H9 (cell line): ENCODE measurements at regions not wholly inside any gene's neighbourhood (a gene's known extent, or its start where the extent isn't known, plus 50 kb on each side); places are given as distances from the start of the nearest gene placed in this dataset.

Experiments used
- DNase-seq: peaks from one replicate; pipeline ENCODE4 v3.0.0-alpha.2; 2017
- H2AFZ ChIP-seq: one replicate; pipeline ENCODE4 v1.6.1; 2013; ENCODE audit warnings: mild to moderate bottlenecking, low read length, control low read depth, moderate library complexity
- H2AK5ac ChIP-seq: 2 replicates; pipeline ENCODE4 v1.6.1; 2013; ENCODE audit warnings: low read length, control low read depth, mixed read lengths; ENCODE audit not compliant: insufficient read length
- H2BK120ac ChIP-seq: one replicate; pipeline ENCODE4 v1.6.1; 2013; ENCODE audit warnings: low read depth, mild to moderate bottlenecking, low read length, control low read depth, inconsistent platforms; ENCODE audit not compliant: poor library complexity, severe bottlenecking
- H2BK12ac ChIP-seq: 2 replicates; pipeline ENCODE4 v1.6.1; 2013; ENCODE audit warnings: low read length, control low read depth, mixed read lengths, low read depth; ENCODE audit not compliant: insufficient read length
- H2BK15ac ChIP-seq: 2 replicates; pipeline ENCODE4 v1.6.1; 2013; ENCODE audit warnings: low read depth, low read length, control low read depth
- H2BK20ac ChIP-seq: one replicate; pipeline ENCODE4 v1.6.1; 2013; ENCODE audit warnings: low read depth, mild to moderate bottlenecking, low read length, control low read depth, inconsistent platforms; ENCODE audit not compliant: poor library complexity, severe bottlenecking
- H2BK5ac ChIP-seq: 2 replicates; pipeline ENCODE4 v1.6.1; 2013; ENCODE audit warnings: low read length, control low read depth, mixed read lengths; ENCODE audit not compliant: insufficient read length
- H3K14ac ChIP-seq: 2 replicates; pipeline ENCODE4 v1.6.1; 2013; ENCODE audit warnings: low read length, control low read depth; ENCODE audit not compliant: insufficient read depth
- H3K18ac ChIP-seq: 2 replicates; pipeline ENCODE4 v1.6.1; 2013; ENCODE audit warnings: low read depth, mild to moderate bottlenecking, mixed read lengths, low read length, control low read depth; ENCODE audit not compliant: insufficient read length
- H3K23ac ChIP-seq: 2 replicates; pipeline ENCODE4 v1.6.1; 2013; ENCODE audit warnings: low read length, control low read depth, mixed read lengths, low read depth; ENCODE audit not compliant: insufficient read length
- H3K23me2 ChIP-seq: 2 replicates; pipeline ENCODE4 v1.6.1; 2013; ENCODE audit warnings: low read depth, mild to moderate bottlenecking, mixed read lengths, low read length, control low read depth; ENCODE audit not compliant: insufficient read length, poor library complexity, severe bottlenecking
- H3K27ac ChIP-seq: 2 replicates; pipeline ENCODE4 v1.5.1; 2013; ENCODE audit warnings: low read length, control low read depth, mixed read lengths, low read depth; ENCODE audit not compliant: insufficient read length
- H3K27me3 ChIP-seq: 2 replicates; pipeline ENCODE4 v1.6.1; 2013; ENCODE audit warnings: low read length, control low read depth, inconsistent platforms; ENCODE audit not compliant: insufficient read depth
- H3K4ac ChIP-seq: 2 replicates; pipeline ENCODE4 v1.6.1; 2013; ENCODE audit warnings: low read depth, mild to moderate bottlenecking, control low read depth, inconsistent platforms, low read length, moderate library complexity
- H3K4me1 ChIP-seq: 2 replicates; pipeline ENCODE4 v1.6.1; 2013; ENCODE audit warnings: low read length, control low read depth, inconsistent platforms; ENCODE audit not compliant: insufficient read depth
- H3K4me2 ChIP-seq: 2 replicates; pipeline ENCODE4 v1.6.1; 2013; ENCODE audit warnings: low read length, control low read depth, mixed read lengths; ENCODE audit not compliant: insufficient read length, insufficient read depth
- H3K56ac ChIP-seq: 2 replicates; pipeline ENCODE4 v1.6.1; 2013; ENCODE audit warnings: low read depth, mild to moderate bottlenecking, mixed read lengths, low read length, control low read depth; ENCODE audit not compliant: insufficient read length
- H3K79me1 ChIP-seq: 2 replicates; pipeline ENCODE4 v1.6.1; 2013; ENCODE audit warnings: low read depth, mild to moderate bottlenecking, moderate library complexity, low read length, control low read depth, inconsistent platforms; ENCODE audit not compliant: insufficient read depth, poor library complexity, severe bottlenecking
- H3K79me2 ChIP-seq: 2 replicates; pipeline ENCODE4 v1.6.1; 2013; ENCODE audit warnings: low read length, control low read depth, inconsistent platforms; ENCODE audit not compliant: insufficient read depth
- H3K9ac ChIP-seq: 2 replicates; pipeline ENCODE4 v1.6.1; 2013; ENCODE audit warnings: low read length, control low read depth, mixed read lengths; ENCODE audit not compliant: insufficient read length; ENCODE audit errors: extremely low read depth
- H3K9me3 ChIP-seq: one replicate; pipeline ENCODE4 v1.6.1; 2013; ENCODE audit warnings: low read depth, low read length, inconsistent platforms; ENCODE audit not compliant: control insufficient read depth
- H3T11ph ChIP-seq: one replicate; pipeline ENCODE4 v1.6.1; 2013; ENCODE audit warnings: mild to moderate bottlenecking, low read length, control low read depth, inconsistent platforms
- H4K20me1 ChIP-seq: one replicate; pipeline ENCODE4 v1.6.1; 2013; ENCODE audit not compliant: control insufficient read depth, insufficient read length, insufficient read depth
- H4K5ac ChIP-seq: 2 replicates; pipeline ENCODE4 v1.6.1; 2013; ENCODE audit warnings: low read depth, mild to moderate bottlenecking, mixed read lengths, low read length, control low read depth; ENCODE audit not compliant: insufficient read length
- H4K8ac ChIP-seq: replicated peaks from 2 replicates; pipeline ENCODE4 v1.6.1; 2013; ENCODE audit warnings: low read length, control low read depth, mixed read lengths, low read depth; ENCODE audit not compliant: insufficient read length
- H4K91ac ChIP-seq: 2 replicates; pipeline ENCODE4 v1.6.1; 2013; ENCODE audit warnings: low read depth, mild to moderate bottlenecking, moderate library complexity, mixed read lengths, low read length, control low read depth; ENCODE audit not compliant: insufficient read length
- H3K27ac Mint-ChIP-seq, 3 experiments: 2 replicates in 2 of 3; 3 replicates in 1 of 3; pipeline ENCODE4 v1.8.0; 2020 to 2021; ENCODE audit warnings: mixed read lengths in 3 of 3, mild to moderate bottlenecking in 1 of 3, moderate library complexity in 1 of 3
- H3K27me3 Mint-ChIP-seq: 2 replicates; pipeline ENCODE4 v1.8.0; 2021; ENCODE audit warnings: low read depth, mild to moderate bottlenecking, moderate library complexity, mixed read lengths
- H3K36me3 Mint-ChIP-seq, 3 experiments: 2 replicates in 2 of 3; 3 replicates in 1 of 3; pipeline ENCODE4 v1.8.0; 2020 to 2021; ENCODE audit warnings: low read depth in 3 of 3, mixed read lengths in 3 of 3; ENCODE audit not compliant: insufficient read depth in 1 of 3
- H3K4me1 Mint-ChIP-seq, 2 experiments: 2 replicates each; pipeline ENCODE4 v1.8.0; 2020; ENCODE audit warnings: mixed read lengths in 2 of 2
- H3K4me3 Mint-ChIP-seq, 2 experiments: 2 replicates in 1 of 2; 3 replicates in 1 of 2; pipeline ENCODE4 v1.8.0; 2020 to 2021; ENCODE audit warnings: mild to moderate bottlenecking in 2 of 2, mixed read lengths in 2 of 2, moderate library complexity in 1 of 2
- H3K9me3 Mint-ChIP-seq, 2 experiments: 2 replicates in 1 of 2; 3 replicates in 1 of 2; pipeline ENCODE4 v1.8.0; 2020; ENCODE audit warnings: mild to moderate bottlenecking in 2 of 2, mixed read lengths in 2 of 2, moderate library complexity in 1 of 2
- CTCF ChIP-seq: fragments of 200-600 bp; sonication (generic); conservative IDR thresholded peaks from 3 replicates; pipeline ENCODE4 v1.8.0; 2021; ENCODE audit warnings: antibody characterized with exemption, mild to moderate bottlenecking
- WGBS: extraction: QIAGEN DNeasy Blood & Tissue Kit; methylation state at CpG from one replicate; pipeline ENCODE4 v1.1.7; 2013; ENCODE audit warnings: missing lambda C conversion rate, low lambda C conversion rate, mixed read lengths; ENCODE audit not compliant: insufficient read length; ENCODE audit errors: extremely low coverage; 5-methylcytosine and 5-hydroxymethylcytosine counted together

DNA sequence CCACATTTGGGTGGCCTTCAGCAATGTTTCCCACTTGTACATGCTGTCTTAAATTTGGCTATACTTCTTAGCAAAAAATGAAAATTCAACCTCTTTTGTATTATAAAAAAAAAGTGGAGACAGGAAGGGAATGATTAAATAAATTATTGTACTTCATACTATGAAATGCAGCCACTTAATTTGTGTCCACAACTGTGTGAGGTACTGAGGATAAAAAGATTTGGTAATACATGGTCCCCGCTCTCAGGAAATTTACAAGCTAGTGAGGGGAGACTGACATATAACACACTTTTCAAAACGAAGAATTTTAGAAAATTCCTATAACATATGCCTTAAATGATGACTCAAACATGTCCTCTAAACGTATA lies 105.0 kb downstream of the HNRNPD start:
- Mint-ChIP-seq H3K4me1 (peaks cover 8 to 9% of the 10 kb centered on the region in 2 experiments), H3K27me3 (peaks cover 2% of the 10 kb centered on the region; the same call in 1 of the 2 replicates), H3K27ac (no peak overlapping the region; a peak in 1 of 7 replicates), H3K4me3 (no peak overlapping the region), H3K36me3 (no peaks in the 10 kb centered on the region), H3K9me3 (peaks cover 0 to 5% of the 10 kb centered on the region in 2 experiments; a peak in 3 of 5 replicates)
- H4K5ac ChIP-seq, result no peak overlapping the region
- no peaks in the 10 kb centered on the region; the same call in 1 of the 2 replicates for H3K4me1 ChIP-seq
- H4K8ac ChIP-seq, result no peak overlapping the region
- H3K27ac ChIP-seq, result no peak overlapping the region
- H2AK5ac ChIP-seq, result no peak overlapping the region
- H2BK20ac ChIP-seq, result no peak overlapping the region
- H2AFZ ChIP-seq, result no peak overlapping the region
- no peak overlapping the region for H3K18ac ChIP-seq
- H3K23ac ChIP-seq, result no peak overlapping the region
- H4K91ac ChIP-seq, result no peak overlapping the region
- DNase-seq, result no peak
- H2BK5ac ChIP-seq, result no peak overlapping the region
- no CpG with 5 or more reads among the region's 3 CpGs for WGBS
- H2BK12ac ChIP-seq, result no peak overlapping the region
- H3K56ac ChIP-seq, result no peak overlapping the region
- no peak; the same call in 2 of the 3 replicates for TF ChIP-seq CTCF
- H3K9ac ChIP-seq, result no peak overlapping the region
- no peaks in the 10 kb centered on the region for H3K9me3 ChIP-seq
- H3K27me3 ChIP-seq, result no peaks in the 10 kb centered on the region
- H2BK15ac ChIP-seq, result no peak overlapping the region
- no peak overlapping the region for H2BK120ac ChIP-seq
- H3K4ac ChIP-seq, result no peak overlapping the region
- H3K4me2 ChIP-seq, result no peak overlapping the region
- H3K14ac ChIP-seq, result no peak overlapping the region
- H3K23me2 ChIP-seq, result no peaks in the 10 kb centered on the region
- H3T11ph ChIP-seq, result no peak overlapping the region
- no peaks in the 10 kb centered on the region for H4K20me1 ChIP-seq
- H3K79me2 ChIP-seq, result no peaks in the 10 kb centered on the region
- H3K79me1 ChIP-seq, result no peaks in the 10 kb centered on the region
